NCI-H2171 treated with DMSO at 0.1 percent for 48 hours (cell line): ENCODE measurements at regions not wholly inside any gene's neighbourhood (a gene's known extent, or its start where the extent isn't known, plus 50 kb on each side); places are given as distances from the start of the nearest gene placed in this dataset.

Source experiments
- DNase-seq: peaks from one replicate; lab custom pipeline; 2025; lab: John Stamatoyannopoulos, UW

- no peak for DNase-seq
These were observed 451.3 kb downstream of the PMP22 start for GRCh38 chr17:14813649-14814370.

- no peak for DNase-seq
These were observed 456.7 kb downstream of the PMP22 start for GRCh38 chr17:14808425-14808824.

GRCh38 chr17:14805348-14805747, 459.8 kb downstream of the PMP22 start:
- DNase-seq: no peak

GRCh38 chr17:14803826-14804225, 461.3 kb downstream of the PMP22 start:
- DNase-seq: no peak

DNA sequence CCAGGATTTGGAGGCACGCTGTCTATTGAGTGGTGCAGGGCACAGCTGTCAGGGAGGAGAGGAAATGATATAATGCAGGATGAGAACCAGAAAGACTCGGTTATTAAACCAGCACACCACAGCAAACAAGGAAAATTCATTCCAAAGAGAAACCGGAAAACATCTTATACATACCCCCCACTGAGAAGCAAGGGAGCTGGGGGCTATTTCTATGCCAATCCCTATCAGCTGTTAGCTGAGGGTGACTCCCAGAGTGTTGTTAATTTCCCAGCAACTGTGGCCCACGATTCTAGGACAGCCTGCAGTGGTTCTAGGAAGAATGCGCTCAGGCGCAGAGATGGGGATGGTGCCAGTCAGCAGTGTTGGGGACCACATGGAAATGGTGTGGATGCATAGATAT, 467.3 kb downstream of the PMP22 start:
- DNase-seq: no peak

- DNase-seq: no peak
These were observed 468.1 kb downstream of the PMP22 start for GRCh38 chr17:14797021-14797420.

GRCh38 chr17:14794961-14795360, 470.2 kb downstream of the PMP22 start:
- DNase-seq: no peak

DNA sequence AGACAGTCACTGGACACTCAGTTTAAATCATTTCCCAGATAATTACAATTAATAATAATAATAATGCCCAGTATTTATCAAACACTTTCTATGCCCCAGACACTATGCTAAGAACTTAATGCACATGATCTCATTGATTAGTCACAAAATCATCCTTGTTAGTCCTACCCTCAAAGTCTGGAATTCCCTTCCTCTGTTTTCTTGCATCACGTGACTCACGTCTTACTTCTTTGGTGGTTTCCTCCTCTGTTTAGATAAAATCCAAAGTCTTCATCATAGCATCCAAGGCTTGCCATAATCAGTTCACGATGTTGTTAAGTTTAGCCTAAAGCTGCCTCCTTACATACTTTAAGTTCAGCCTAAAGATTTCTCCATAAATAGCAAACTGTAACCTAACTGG, 471.9 kb downstream of the PMP22 start:
- no peak for DNase-seq

DNA sequence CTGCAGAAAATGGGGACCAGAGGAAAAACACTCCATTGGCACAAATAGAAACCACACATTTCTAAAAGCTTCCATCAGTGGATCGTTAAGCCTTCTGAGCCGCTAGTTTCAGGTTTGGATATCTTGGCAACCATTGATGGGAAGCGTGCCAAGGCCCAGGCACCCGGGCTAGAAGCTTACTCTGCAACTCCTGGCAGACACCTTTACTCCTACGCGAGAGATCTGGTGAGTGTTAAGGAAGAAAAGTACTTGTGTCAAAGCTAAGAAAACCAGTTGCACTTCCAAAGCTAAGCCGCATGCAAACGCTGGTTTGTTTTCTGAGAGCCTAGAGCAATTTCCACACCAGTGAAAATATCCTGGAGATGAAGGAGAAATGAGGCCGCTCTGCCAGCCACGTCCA, 472.4 kb downstream of the PMP22 start:
- DNase-seq: no peak

- no peak for DNase-seq
These were observed 473.9 kb downstream of the PMP22 start for GRCh38 chr17:14791221-14791620.

DNA sequence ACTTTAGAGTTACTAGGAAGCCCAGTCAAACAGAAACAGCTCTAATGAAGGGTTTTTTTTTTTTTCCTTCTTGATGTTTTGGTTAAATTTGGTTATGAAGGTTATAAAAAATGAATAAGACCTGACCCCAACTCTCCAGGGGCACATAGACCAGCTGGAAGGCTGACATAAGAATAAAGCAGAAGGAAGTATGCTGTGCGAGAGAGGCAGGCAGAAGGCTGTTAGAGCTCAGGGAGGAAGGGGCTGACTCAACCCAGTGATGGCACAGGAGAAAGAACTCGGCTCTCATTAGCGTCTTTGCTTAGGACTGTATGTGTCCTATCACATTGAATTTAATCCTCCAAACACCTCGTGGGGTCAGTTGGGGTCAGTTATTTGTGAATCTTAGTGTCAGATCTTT, 474.6 kb downstream of the PMP22 start:
- DNase-seq: no peak

DNA sequence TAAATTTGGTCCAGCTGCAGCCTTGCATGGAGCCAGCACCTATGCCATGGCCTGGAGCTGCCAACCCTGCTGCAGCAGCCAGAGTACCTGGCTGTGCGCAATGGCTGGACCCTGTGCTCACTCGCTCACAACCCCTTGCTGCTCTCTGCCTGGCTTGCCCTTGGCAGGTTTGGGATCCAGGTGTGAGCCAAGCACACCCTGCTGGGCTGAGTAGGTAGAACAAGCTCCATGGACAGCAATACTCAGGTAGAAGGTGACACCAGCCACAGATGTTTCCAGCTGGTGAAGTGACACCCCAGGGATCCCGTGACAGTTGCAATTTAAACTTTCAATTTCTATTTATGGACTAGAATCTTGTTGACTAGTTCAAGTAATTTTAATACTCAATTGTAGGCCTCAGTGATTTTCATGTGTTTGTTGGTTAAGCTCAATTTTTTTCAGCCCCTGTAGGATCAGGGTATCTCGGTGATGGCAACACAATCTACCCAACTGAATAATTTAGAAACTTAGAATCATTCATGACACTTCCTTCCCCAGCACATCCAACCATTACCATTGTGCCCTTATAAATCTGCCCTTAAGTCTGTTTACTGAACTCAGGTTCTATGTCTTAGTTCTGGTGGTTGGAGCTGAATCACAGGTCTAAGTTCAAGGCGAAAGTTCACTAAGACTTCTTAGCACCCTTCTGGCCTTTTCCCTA, 480.0 kb downstream of the PMP22 start:
- DNase-seq: no peak

GRCh38 chr17:14781123-14781522, 480.2 kb downstream of the HS3ST3B1 start:
- no peak for DNase-seq

GRCh38 chr17:14780097-14780651, 479.3 kb downstream of the HS3ST3B1 start:
- no peak for DNase-seq

GRCh38 chr17:14779241-14779640, 478.4 kb downstream of the HS3ST3B1 start:
- DNase-seq: no peak

- no peak for DNase-seq
These were observed 476.4 kb downstream of the HS3ST3B1 start for GRCh38 chr17:14777291-14777690.

GRCh38 chr17:14776791-14777190, 475.9 kb downstream of the HS3ST3B1 start:
- DNase-seq: no peak

DNA sequence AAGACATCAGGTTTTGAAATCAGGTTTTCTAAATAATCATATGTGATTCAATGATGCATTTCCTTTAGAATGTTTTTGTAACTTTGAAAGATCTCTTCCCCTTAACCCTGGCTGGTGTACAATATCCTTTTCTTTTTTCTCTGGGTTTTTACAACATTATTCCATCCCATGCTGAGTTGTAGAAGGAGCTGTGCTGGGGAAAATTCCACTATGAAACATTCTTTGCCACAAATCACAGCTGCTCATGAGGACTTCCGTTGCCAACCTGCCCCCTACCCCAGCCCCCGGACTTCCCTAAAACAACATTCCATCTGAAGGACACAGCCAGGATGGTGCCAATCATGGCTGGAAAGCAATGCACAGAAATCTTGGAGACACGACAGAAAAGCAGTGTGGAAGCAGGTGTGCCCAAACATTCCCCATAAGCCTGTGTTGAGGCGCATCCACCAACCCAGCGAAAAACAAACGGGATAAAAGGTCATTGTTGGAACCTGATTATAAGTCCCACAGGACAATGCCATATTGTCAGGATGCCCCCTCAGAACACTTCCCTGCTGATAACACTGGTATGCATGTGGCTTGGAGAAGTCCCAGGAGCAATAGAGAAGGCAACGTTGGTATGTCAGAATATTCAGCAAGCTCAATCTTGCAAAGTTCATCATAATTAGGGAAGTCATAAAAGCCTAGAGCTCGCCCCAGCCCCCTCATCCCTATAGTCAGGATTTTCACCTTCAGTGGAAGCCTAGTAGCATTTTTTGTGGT, 475.0 kb downstream of the HS3ST3B1 start:
- DNase-seq: no peak

DNA sequence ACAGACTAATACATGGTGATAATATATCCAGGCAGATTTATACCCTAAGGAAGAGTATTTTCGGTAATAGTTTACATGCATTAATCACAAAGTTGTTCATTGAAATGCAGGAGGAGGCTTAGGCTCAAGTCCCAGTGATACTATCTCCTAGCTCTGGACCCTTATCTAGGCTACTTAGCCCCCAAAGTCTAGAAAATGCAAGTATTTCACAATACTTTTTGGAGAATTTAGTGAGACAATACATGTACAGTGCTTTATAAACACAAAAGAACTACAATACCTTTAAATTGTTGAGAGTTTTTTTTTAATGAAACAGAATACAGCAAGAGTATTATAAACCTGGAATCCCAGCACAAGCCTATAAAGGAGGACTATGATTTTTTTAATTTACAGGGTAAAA, 473.9 kb downstream of the HS3ST3B1 start:
- no peak for DNase-seq

GRCh38 chr17:14772776-14773175, 471.9 kb downstream of the HS3ST3B1 start:
- no peak for DNase-seq

DNA sequence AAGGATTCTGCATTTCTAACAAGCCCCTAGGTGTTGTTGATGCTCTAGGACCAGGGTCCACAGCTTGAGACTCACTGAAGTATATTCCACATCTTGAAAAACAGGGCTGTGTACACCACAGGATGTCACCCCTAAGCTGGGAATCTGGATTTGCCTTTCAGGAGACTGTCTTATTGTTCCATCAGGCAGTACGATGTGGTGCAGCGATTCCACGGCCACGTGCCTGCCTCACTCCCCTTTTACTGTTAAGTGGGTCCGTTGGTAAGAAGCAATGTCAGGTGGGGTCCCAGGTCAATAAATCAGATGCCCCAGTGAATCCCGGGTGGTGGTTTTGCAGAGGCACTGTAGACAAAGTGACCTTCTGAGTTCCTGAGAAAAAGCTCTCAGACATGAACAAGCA, 470.7 kb downstream of the HS3ST3B1 start:
- DNase-seq: no peak

GRCh38 chr17:14768923-14769322, 468.0 kb downstream of the HS3ST3B1 start:
- no peak for DNase-seq
